Liver (tissue), 8 donors: ENCODE measurements at regions not wholly inside any gene's neighbourhood (a gene's known extent, or its start where the extent isn't known, plus 50 kb on each side); places are given as distances from the start of the nearest gene placed in this dataset.

Experiments used
- DNase-seq: peaks from one replicate; pipeline ENCODE4 v3.0.0-alpha.2; 2017; ENCODE audit warnings: low spot score
- H3K27ac ChIP-seq, 2 donors: one replicate each; pipeline ENCODE4 v1.7.0; 2013; ENCODE audit warnings: inconsistent platforms in 2 of 2, low read length in 2 of 2, control low read depth in 1 of 2, low read depth in 1 of 2, mild to moderate bottlenecking in 1 of 2
- H3K27me3 ChIP-seq, 4 donors: one replicate each; pipeline versions ENCODE4 v1.6.1 to v1.7.0; 2013; ENCODE audit warnings: low read length in 3 of 4, inconsistent platforms in 1 of 4, mild to moderate bottlenecking in 1 of 4, moderate library complexity in 1 of 4; ENCODE audit not compliant: control insufficient read depth in 4 of 4, insufficient read depth in 4 of 4
- H3K36me3 ChIP-seq, 4 donors: one replicate each; pipeline versions ENCODE4 v1.6.1 to v1.7.0; 2013; ENCODE audit warnings: low read length in 3 of 4, mild to moderate bottlenecking in 3 of 4, low read depth in 1 of 4, moderate library complexity in 1 of 4; ENCODE audit not compliant: control insufficient read depth in 4 of 4, insufficient read depth in 3 of 4
- H3K4me1 ChIP-seq, 4 donors: one replicate each; pipeline versions ENCODE4 v1.6.1 to v1.7.0; 2013; ENCODE audit warnings: low read length in 3 of 4, mild to moderate bottlenecking in 3 of 4, moderate library complexity in 1 of 4; ENCODE audit not compliant: control insufficient read depth in 4 of 4, insufficient read depth in 4 of 4
- H3K4me3 ChIP-seq, 3 donors: one replicate each; pipeline versions ENCODE4 v1.6.1 to v1.7.0; 2013; ENCODE audit warnings: low read length in 3 of 3, control low read depth in 1 of 3, low read depth in 1 of 3, mild to moderate bottlenecking in 1 of 3
- H3K9ac ChIP-seq, 2 donors: one replicate each; pipeline ENCODE4 v1.7.0; 2013; ENCODE audit warnings: low read length in 2 of 2, mild to moderate bottlenecking in 2 of 2, moderate library complexity in 2 of 2, control low read depth in 1 of 2, low read depth in 1 of 2
- H3K9me3 ChIP-seq, 4 donors: one replicate each; pipeline versions ENCODE4 v1.6.1 to v1.7.0; 2013; ENCODE audit warnings: low read length in 3 of 4; ENCODE audit not compliant: control insufficient read depth in 4 of 4
- CTCF ChIP-seq: fragments of 150-350 bp; IDR thresholded peaks from 2 replicates; pipeline ENCODE4 v1.5.1; 2017; ENCODE audit warnings: improper control_type of control experiment, low read depth, low read length; ENCODE audit not compliant: missing input control
- EGR1 ChIP-seq, 2 donors: IDR thresholded peaks; 2 replicates each; pipeline ENCODE4 v1.6.1; 2016 to 2018; ENCODE audit warnings: antibody characterized with exemption in 2 of 2, low read depth in 2 of 2
- FOXA2 ChIP-seq: IDR thresholded peaks from 2 replicates; pipeline ENCODE4 v1.6.1; 2016; ENCODE audit warnings: antibody characterized with exemption
- GABPA ChIP-seq, 2 donors: IDR thresholded peaks in 1 of 2; conservative IDR thresholded peaks in 1 of 2; 2 replicates each; pipeline ENCODE4 v1.6.1; 2016; ENCODE audit warnings: antibody characterized with exemption in 2 of 2, mild to moderate bottlenecking in 1 of 2, moderate library complexity in 1 of 2
- MAX ChIP-seq: IDR thresholded peaks from 2 replicates; pipeline ENCODE4 v1.6.1; 2016; ENCODE audit warnings: antibody characterized with exemption
- NR2F2 ChIP-seq: IDR thresholded peaks from 2 replicates; pipeline ENCODE4 v1.6.1; 2016; ENCODE audit warnings: antibody characterized with exemption
- RAD21 ChIP-seq, 2 donors: IDR thresholded peaks; 2 replicates each; pipeline ENCODE4 v1.6.1; 2016; ENCODE audit warnings: antibody characterized with exemption in 2 of 2, mild to moderate bottlenecking in 2 of 2
- REST ChIP-seq: IDR thresholded peaks from 2 replicates; pipeline ENCODE4 v1.6.1; 2016; ENCODE audit warnings: antibody characterized with exemption, mild to moderate bottlenecking
- RXRA ChIP-seq, 2 donors: IDR thresholded peaks; 2 replicates each; pipeline ENCODE4 v1.6.1; 2017 to 2018; ENCODE audit warnings: antibody characterized with exemption in 2 of 2, mild to moderate bottlenecking in 1 of 2
- SP1 ChIP-seq: IDR thresholded peaks from 2 replicates; pipeline ENCODE4 v1.6.1; 2018; ENCODE audit warnings: antibody characterized with exemption, mild to moderate bottlenecking
- TAF1 ChIP-seq: conservative IDR thresholded peaks from 2 replicates; pipeline ENCODE4 v1.6.1; 2016; ENCODE audit warnings: antibody characterized with exemption, mild to moderate bottlenecking
- WGBS: extraction: QIAGEN DNeasy Blood & Tissue Kit; methylation state at CpG from one replicate; pipeline ENCODE4 v1.1.7; 2013; 5-methylcytosine and 5-hydroxymethylcytosine counted together
- donor health status: healthy.
- donor health status: healthy.
- donor health status: healthy.
- donor health status: healthy.
- donor health status: healthy.

DNA sequence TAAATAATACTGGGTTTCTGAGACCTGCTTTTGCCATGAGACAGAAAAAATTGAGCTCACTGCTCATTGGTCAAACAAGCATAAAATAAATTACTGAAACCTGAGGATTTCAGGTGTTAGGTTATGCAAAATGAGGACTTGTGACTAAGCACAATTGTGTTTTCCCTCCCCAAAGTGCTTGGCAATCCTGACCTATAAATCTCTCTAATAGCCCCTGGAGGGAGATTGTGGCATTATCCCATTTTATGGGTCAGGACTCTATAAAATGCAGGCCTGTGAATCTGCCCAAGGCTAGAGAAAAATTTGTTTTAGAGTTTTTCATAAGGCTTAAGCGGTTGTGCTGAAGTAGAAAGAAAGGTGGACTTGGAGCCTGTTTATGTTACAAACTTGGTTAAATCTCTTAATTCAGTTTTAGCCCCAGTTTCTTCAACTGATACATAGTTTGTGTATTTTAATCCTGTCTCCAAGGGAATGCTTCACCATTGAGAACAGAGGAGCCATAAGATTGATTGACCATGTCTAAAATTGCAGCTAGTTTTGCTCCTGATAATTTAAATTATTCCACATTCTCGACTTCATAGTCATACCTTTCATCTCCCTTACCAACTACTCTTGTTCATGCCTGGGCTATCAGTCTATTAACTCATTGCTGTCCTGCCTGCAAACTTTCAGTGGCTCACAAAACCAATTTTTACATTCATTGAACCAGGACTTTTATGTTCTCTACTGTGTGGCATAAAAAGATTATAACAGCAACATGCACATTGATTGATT is 63.6 kb upstream of the LRRC4C start:
- WGBS = 57% methylated on average over 2 of the region's 2 CpGs
- H3K27ac ChIP-seq = no peak overlapping the region
- H3K9ac ChIP-seq = no peak overlapping the region
- H3K4me3 ChIP-seq = no peak overlapping the region
- H3K27me3 ChIP-seq = no peaks in the 10 kb centered on the region
- H3K9me3 ChIP-seq = peaks cover 0 to 3% (median 0%) of the 10 kb centered on the region in 4 donors
- no peaks in the 10 kb centered on the region for H3K36me3 ChIP-seq
- no peak for DNase-seq
- no peaks in the 10 kb centered on the region for H3K4me1 ChIP-seq
- TF ChIP-seq RAD21 (IDR thresholded peaks at IDR 0.05) (no peak), FOXA2 (no peak), EGR1 (IDR thresholded peaks at IDR 0.05; ENCODE audit: low read depth in 2 of 2) (no peak), RXRA (IDR thresholded peaks at IDR 0.05) (no peak), TAF1 (no peak)

GRCh38 chr11:41527530-41527929 is 68.1 kb upstream of the LRRC4C start:
- H3K27ac ChIP-seq = no peak overlapping the region
- WGBS = 81% methylated on average over 3 of the region's 3 CpGs

DNA sequence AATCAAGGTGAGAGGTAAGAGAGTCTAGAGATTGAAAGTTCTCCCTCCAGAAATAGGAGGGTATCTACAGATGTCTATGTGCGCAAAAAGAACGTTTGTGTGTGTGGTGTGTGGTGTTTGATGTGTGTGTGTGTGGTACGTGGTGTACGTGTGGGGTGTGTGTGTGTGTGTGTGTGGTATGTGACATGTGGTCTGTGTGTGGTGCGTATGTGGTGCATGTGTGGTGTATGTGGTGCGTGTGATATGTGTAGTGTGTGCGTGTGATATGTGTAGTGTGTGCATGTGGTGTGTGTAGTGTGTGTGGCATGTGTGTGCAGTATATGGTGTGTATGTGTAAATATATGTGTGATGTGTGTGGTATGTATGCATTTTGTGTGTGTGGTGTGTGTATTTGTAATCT is 73.0 kb upstream of the LRRC4C start:
- no peak for TF ChIP-seq NR2F2
- no peak for TF ChIP-seq CTCF
- TF ChIP-seq SP1 = no peak
- no peak for TF ChIP-seq RXRA (IDR thresholded peaks at IDR 0.05)
- no peak for TF ChIP-seq REST
- no peak for TF ChIP-seq GABPA (IDR thresholded peaks at IDR 0.05 in 1 of 2, conservative IDR thresholded peaks at IDR 0.05 in 1 of 2)
- no peak for TF ChIP-seq MAX
- WGBS = 90% methylated on average over 7 of the region's 7 CpGs
- H3K4me3 ChIP-seq = no peak overlapping the region
- no peak overlapping the region for H3K27ac ChIP-seq
- no peak overlapping the region for H3K9ac ChIP-seq
- no peaks in the 10 kb centered on the region for H3K4me1 ChIP-seq
- no peak for DNase-seq
- no peaks in the 10 kb centered on the region for H3K27me3 ChIP-seq
- no peaks in the 10 kb centered on the region for H3K36me3 ChIP-seq
- no peaks in the 10 kb centered on the region for H3K9me3 ChIP-seq

More at GRCh38 chr11:41527530-41527929, 68.1 kb upstream of the LRRC4C start:
- Histone ChIP-seq H3K36me3 (no peaks in the 10 kb centered on the region), H3K4me3 (no peak overlapping the region), H3K27me3 (no peaks in the 10 kb centered on the region), H3K4me1 (no peaks in the 10 kb centered on the region), H3K9ac (no peak overlapping the region), H3K9me3 (no peaks in the 10 kb centered on the region)
- TF ChIP-seq FOXA2 (no peak), TAF1 (no peak)
- DNase-seq = no peak
